GM12878 (cell line): ENCODE measurements at regions not wholly inside any gene's neighbourhood (a gene's known extent, or its start where the extent isn't known, plus 50 kb on each side); places are given as distances from the start of the nearest gene placed in this dataset.

Source experiments
- MYC ChIP-seq: IDR thresholded peaks from 2 replicates; pipeline ENCODE4 v1.6.1; 2011; ENCODE audit warnings: mild to moderate bottlenecking, low read length, moderate library complexity, inconsistent platforms; ENCODE audit not compliant: insufficient read depth, insufficient replicate concordance, insufficient read length, severe bottlenecking
- POLR2AphosphoS5 ChIP-seq: IDR thresholded peaks from 2 replicates; pipeline ENCODE4 v1.6.1; 2011; ENCODE audit warnings: mild to moderate bottlenecking, low read length, inconsistent platforms

DNA sequence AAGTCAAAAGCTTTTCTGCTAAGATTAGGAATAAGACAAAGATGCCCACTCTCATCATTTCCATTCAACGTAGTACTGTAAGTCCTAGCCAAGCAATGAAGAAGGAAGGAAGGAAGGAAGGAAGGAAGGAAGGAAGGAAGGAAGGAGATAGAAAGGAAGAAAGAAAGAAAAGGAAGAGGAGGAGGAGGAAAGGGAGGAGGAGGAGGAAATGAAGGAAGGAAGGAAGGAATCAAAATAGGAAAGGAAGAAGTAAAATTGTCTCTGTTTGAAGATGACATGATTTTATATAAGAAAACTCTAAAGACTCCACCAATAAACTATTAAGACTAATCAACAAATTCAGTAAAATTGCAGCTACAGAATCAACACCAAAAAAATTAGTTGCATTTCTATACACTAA lies 66.0 kb upstream of the DHRS4 start:
- no peak for TF ChIP-seq MYC
- no peak for TF ChIP-seq POLR2AphosphoS5
